B cell (primary cell): ENCODE measurements at regions not wholly inside any gene's neighbourhood (a gene's known extent, or its start where the extent isn't known, plus 50 kb on each side); places are given as distances from the start of the nearest gene placed in this dataset.

ENCODE experiments used
- ATAC-seq: fragments of 200-7000 bp; cut with Tn5 transposase; one replicate; pipeline ENCODE4 v1.10.0; 2021; ENCODE audit warnings: low read depth, mild to moderate bottlenecking, moderate number of reproducible peaks, moderate library complexity
- CTCF ChIA-PET: fragments of 350-600 bp; sonication (Branson Sonifier 250); formaldehyde crosslinking; loops from one replicate; lab custom pipeline; 2021; ENCODE audit warnings: antibody characterized with exemption, inconsistent platforms; lab: Charles Lee
- POLR2A ChIA-PET: fragments of 350-600 bp; sonication (Branson Sonifier 250); formaldehyde crosslinking; loops from one replicate; lab custom pipeline; 2021; ENCODE audit warnings: antibody characterized with exemption; lab: Charles Lee
- DNase-seq: peaks from one replicate; pipeline ENCODE4 v3.0.0; 2013
- H2AFZ ChIP-seq: 2 replicates; pipeline ENCODE4 v1.6.1; 2012; ENCODE audit warnings: mild to moderate bottlenecking, low read depth, low read length; ENCODE audit not compliant: insufficient read depth, poor library complexity, severe bottlenecking
- H3K27ac ChIP-seq, 2 donors: 1 replicate in 1 of 2; 2 replicates in 1 of 2; pipeline ENCODE4 v1.5.1; 2012 to 2013; ENCODE audit warnings: low read length in 2 of 2, mild to moderate bottlenecking in 2 of 2, moderate library complexity in 1 of 2
- H3K27me3 ChIP-seq, 4 experiments: fragments of 200-600 bp in 1 of 4; sonication (generic) in 1 of 4; replicated peaks in 1 of 4; 1 replicate in 2 of 4; 2 replicates in 2 of 4; pipeline versions ENCODE4 v1.6.1 to v1.7.0; 2013 to 2016; ENCODE audit warnings: low read length in 3 of 4, mild to moderate bottlenecking in 2 of 4, mixed read lengths in 1 of 4, moderate library complexity in 1 of 4; ENCODE audit not compliant: insufficient read depth in 4 of 4, control insufficient read depth in 3 of 4; ENCODE audit errors: control extremely low read depth in 1 of 4
- H3K36me3 ChIP-seq, 2 experiments: replicated peaks in 1 of 2; 1 replicate in 1 of 2; 2 replicates in 1 of 2; pipeline versions ENCODE4 v1.6.1 to v1.7.1; 2013; ENCODE audit warnings: low read length in 1 of 2; ENCODE audit not compliant: insufficient read depth in 2 of 2, control insufficient read depth in 1 of 2; ENCODE audit errors: control extremely low read depth in 1 of 2, extremely low read depth in 1 of 2
- H3K4me1 ChIP-seq, 2 donors: fragments of 200-600 bp in 1 of 2; sonication (generic) in 1 of 2; 1 replicate in 1 of 2; 2 replicates in 1 of 2; pipeline versions ENCODE4 v1.5.1 to v1.6.1; 2013 to 2017; ENCODE audit warnings: low read length in 2 of 2; ENCODE audit not compliant: control insufficient read depth in 2 of 2, insufficient read depth in 2 of 2
- H3K4me2 ChIP-seq: replicated peaks from 2 replicates; pipeline ENCODE3; 2012; ENCODE audit warnings: mild to moderate bottlenecking, low read depth, low read length; ENCODE audit not compliant: poor library complexity, severe bottlenecking
- H3K4me3 ChIP-seq, 5 experiments: fragments of 200-600 bp in 1 of 5; sonication (generic) in 1 of 5; 1 replicate in 3 of 5; 2 replicates in 2 of 5; pipeline versions ENCODE4 v1.5.1 to v1.7.0; 2011 to 2016; ENCODE audit warnings: low read length in 4 of 5, mild to moderate bottlenecking in 4 of 5, low read depth in 2 of 5, control low read depth in 1 of 5, moderate library complexity in 1 of 5; ENCODE audit not compliant: insufficient read depth in 1 of 5; ENCODE audit errors: control extremely low read depth in 1 of 5, extremely low read depth in 1 of 5
- H3K79me2 ChIP-seq: fragments of 200-600 bp; sonication (generic); one replicate; pipeline ENCODE4 v1.6.0; 2016; ENCODE audit warnings: low read length; ENCODE audit not compliant: control insufficient read depth, insufficient read depth
- H3K9ac ChIP-seq: fragments of 200-600 bp; sonication (generic); 2 replicates; pipeline ENCODE4 v1.6.1; 2017; ENCODE audit warnings: mild to moderate bottlenecking, low read length, moderate library complexity
- H3K9me3 ChIP-seq, 3 donors: one replicate each; pipeline versions ENCODE4 v1.6.1 to v1.7.1; 2013; ENCODE audit warnings: low read length in 2 of 3; ENCODE audit not compliant: control insufficient read depth in 2 of 3, insufficient read depth in 1 of 3; ENCODE audit errors: control extremely low read depth in 1 of 3
- H4K20me1 ChIP-seq: 2 replicates; pipeline ENCODE4 v1.6.0; 2012; ENCODE audit warnings: mild to moderate bottlenecking, low read length; ENCODE audit not compliant: insufficient read depth, control insufficient read depth, poor library complexity, severe bottlenecking
- H3K27ac Mint-ChIP-seq: one replicate; pipeline ENCODE4 v1.8.0; 2021; ENCODE audit warnings: mixed read lengths
- H3K27me3 Mint-ChIP-seq: one replicate; pipeline ENCODE4 v1.8.0; 2021; ENCODE audit warnings: mixed read lengths
- H3K4me1 Mint-ChIP-seq: one replicate; pipeline ENCODE4 v1.8.0; 2021; ENCODE audit warnings: mixed read lengths
- H3K4me3 Mint-ChIP-seq: one replicate; pipeline ENCODE4 v1.8.0; 2021; ENCODE audit warnings: mixed read lengths
- H3K9me3 Mint-ChIP-seq: one replicate; pipeline ENCODE4 v1.8.0; 2022; ENCODE audit warnings: mixed read lengths; ENCODE audit not compliant: insufficient read depth
- EZH2 ChIP-seq: IDR thresholded peaks from 2 replicates; pipeline ENCODE4 v1.6.1; 2012; ENCODE audit warnings: borderline replicate concordance, low read depth, mild to moderate bottlenecking, moderate library complexity, low read length; ENCODE audit not compliant: insufficient read depth, poor library complexity, severe bottlenecking
- WGBS: methylation state at CpG from one replicate; pipeline ENCODE4 v1.1.5; 2013; ENCODE audit warnings: missing lambda C conversion rate; ENCODE audit not compliant: insufficient coverage; 5-methylcytosine and 5-hydroxymethylcytosine counted together
- intact Hi-C: fragments of 100-400 bp; cut with micrococcal nuclease; formaldehyde crosslinking; loops from one replicate; pipeline ENCODE4 v1.10.0; 2022
- TF ChIP-seq, protein P1 (sequence below): fragments of 200-600 bp; IDR thresholded peaks from one replicate; pipeline ENCODE4 v1.8.0; 2022; ENCODE audit warnings: antibody characterized with exemption, mild to moderate bottlenecking

DNA sequence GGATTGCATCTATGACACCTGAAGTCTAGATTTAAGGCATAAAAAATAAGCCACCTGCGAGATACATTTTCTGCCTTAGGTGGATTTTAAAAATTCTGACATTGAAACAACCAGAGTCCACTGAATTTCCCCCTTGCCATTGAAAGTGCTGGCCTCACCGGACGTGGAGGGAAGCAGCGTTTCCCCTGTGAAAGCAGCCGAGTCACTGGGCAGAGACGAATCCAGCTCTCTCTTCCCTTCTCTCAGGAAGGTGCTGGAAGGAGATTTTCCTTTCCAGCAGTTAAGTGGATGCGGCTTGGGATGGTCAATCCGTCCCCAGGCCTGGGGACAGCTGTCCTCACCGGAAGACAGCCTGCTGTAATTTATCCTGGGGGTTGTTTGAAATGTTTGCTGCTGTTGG, 270.9 kb upstream of the FOXF1 start:
- Histone ChIP-seq H2AFZ (no peak overlapping the region), H3K9me3 (peaks cover 0 to 3% (median 0%) of the 10 kb centered on the region in 3 donors), H3K79me2 (no peaks in the 10 kb centered on the region), H3K27ac (no peak overlapping the region), H3K9ac (no peak overlapping the region), H3K36me3 (no peaks in the 10 kb centered on the region), H3K4me3 (no peak overlapping the region), H3K4me2 (no peak overlapping the region), H3K4me1 (no peaks in the 10 kb centered on the region), H3K27me3 (peaks cover 0 to 16% (median 4%) of the 10 kb centered on the region in 4 experiments), H4K20me1 (no peaks in the 10 kb centered on the region)
- intact Hi-C loops, result no loop called here
- WGBS, result 18% methylated on average over 4 of the region's 9 CpGs
- TF ChIP-seq EZH2, result no peak
- TF ChIP-seq, protein P1, sequence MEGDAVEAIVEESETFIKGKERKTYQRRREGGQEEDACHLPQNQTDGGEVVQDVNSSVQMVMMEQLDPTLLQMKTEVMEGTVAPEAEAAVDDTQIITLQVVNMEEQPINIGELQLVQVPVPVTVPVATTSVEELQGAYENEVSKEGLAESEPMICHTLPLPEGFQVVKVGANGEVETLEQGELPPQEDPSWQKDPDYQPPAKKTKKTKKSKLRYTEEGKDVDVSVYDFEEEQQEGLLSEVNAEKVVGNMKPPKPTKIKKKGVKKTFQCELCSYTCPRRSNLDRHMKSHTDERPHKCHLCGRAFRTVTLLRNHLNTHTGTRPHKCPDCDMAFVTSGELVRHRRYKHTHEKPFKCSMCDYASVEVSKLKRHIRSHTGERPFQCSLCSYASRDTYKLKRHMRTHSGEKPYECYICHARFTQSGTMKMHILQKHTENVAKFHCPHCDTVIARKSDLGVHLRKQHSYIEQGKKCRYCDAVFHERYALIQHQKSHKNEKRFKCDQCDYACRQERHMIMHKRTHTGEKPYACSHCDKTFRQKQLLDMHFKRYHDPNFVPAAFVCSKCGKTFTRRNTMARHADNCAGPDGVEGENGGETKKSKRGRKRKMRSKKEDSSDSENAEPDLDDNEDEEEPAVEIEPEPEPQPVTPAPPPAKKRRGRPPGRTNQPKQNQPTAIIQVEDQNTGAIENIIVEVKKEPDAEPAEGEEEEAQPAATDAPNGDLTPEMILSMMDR, result no peak
- ChIA-PET CTCF (no interaction called here), POLR2A (no interaction called here)
- peaks cover 28% of the 10 kb centered on the region for H3K27me3 Mint-ChIP-seq
- H3K4me1 Mint-ChIP-seq, result no peaks in the 10 kb centered on the region
- ATAC-seq (no peak), DNase-seq (no peak)
- H3K4me3 Mint-ChIP-seq, result no peak overlapping the region
- no peak overlapping the region for H3K27ac Mint-ChIP-seq
- H3K9me3 Mint-ChIP-seq, result no peaks in the 10 kb centered on the region

DNA sequence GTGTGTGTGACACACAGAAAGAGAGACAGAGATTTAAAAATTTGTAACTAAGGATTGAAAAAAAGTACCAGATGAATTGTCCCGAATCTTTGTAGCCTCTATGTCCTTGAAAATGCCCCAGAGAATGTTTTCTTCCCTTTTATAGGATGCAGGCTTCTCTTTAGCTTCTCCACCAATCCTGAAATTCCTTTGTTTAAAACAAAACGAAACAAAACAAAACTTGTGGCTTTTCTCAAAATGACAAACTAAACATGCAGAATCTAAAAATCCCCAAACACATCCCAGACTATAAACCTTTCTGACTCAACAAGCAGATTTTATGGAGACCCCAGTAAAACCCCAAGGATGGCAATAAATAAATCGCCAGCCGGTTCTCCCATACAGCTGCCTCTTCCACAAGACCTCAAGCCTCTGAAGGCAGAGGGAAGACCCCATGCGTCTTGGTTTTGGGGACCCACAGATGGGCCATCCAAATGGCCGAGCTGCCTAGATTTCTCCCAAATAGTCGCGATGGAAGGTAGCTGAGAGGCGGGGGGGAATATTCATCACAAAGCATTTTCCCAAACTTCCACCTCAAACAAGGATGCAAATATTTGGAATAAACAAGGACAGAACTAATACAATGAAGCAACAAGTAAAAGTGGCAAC, 269.5 kb upstream of the FOXF1 start:
- H3K27ac Mint-ChIP-seq, result no peak overlapping the region
- intact Hi-C loops, result no loop called here

More for the DNA sequence above, 269.5 kb upstream of the FOXF1 start:
- no peaks in the 10 kb centered on the region for H3K36me3 ChIP-seq
- no peaks in the 10 kb centered on the region for H3K4me1 ChIP-seq
- H2AFZ ChIP-seq, result no peak overlapping the region
- Mint-ChIP-seq H3K4me1 (no peaks in the 10 kb centered on the region), H3K27me3 (peaks cover 34% of the 10 kb centered on the region), H3K9me3 (no peaks in the 10 kb centered on the region), H3K4me3 (no peak overlapping the region)
- H3K9ac ChIP-seq, result no peak overlapping the region
- H3K27me3 ChIP-seq, result peaks cover 0 to 20% (median 4%) of the 10 kb centered on the region in 4 experiments
- WGBS, result 59% methylated on average over 4 of the region's 9 CpGs
- no peak overlapping the region for H3K4me2 ChIP-seq
- H3K9me3 ChIP-seq, result peaks cover 0 to 15% (median 0%) of the 10 kb centered on the region in 3 donors
- ChIA-PET CTCF (no interaction called here), POLR2A (no interaction called here)
- H4K20me1 ChIP-seq, result no peaks in the 10 kb centered on the region
- TF ChIP-seq, protein P1, result no peak
- TF ChIP-seq EZH2, result no peak
- no peak overlapping the region for H3K4me3 ChIP-seq
- ATAC-seq (no peak), DNase-seq (no peak)
- H3K79me2 ChIP-seq, result no peaks in the 10 kb centered on the region
- no peak overlapping the region for H3K27ac ChIP-seq
